Colonic mucosa (tissue), 4 donors: ENCODE measurements at regions not wholly inside any gene's neighbourhood (a gene's known extent, or its start where the extent isn't known, plus 50 kb on each side); places are given as distances from the start of the nearest gene placed in this dataset.

ENCODE experiments used
- DNase-seq: peaks from one replicate; pipeline ENCODE4 v3.0.0-alpha.2; 2020
- H3K27ac ChIP-seq: fragments of 200-600 bp; one replicate; pipeline ENCODE4 v1.8.0; 2021
- H3K27me3 ChIP-seq: fragments of 200-600 bp; one replicate; pipeline ENCODE4 v1.8.0; 2021
- H3K36me3 ChIP-seq: fragments of 200-600 bp; one replicate; pipeline ENCODE4 v1.8.0; 2021
- H3K4me1 ChIP-seq: fragments of 200-600 bp; one replicate; pipeline ENCODE4 v1.8.0; 2021; ENCODE audit warnings: mild to moderate bottlenecking
- H3K4me3 ChIP-seq: fragments of 200-600 bp; one replicate; pipeline ENCODE4 v1.8.0; 2021
- H3K9ac ChIP-seq, 2 donors: one replicate each; pipeline ENCODE4 v1.7.0; 2013; ENCODE audit warnings: control low read depth in 2 of 2, low read depth in 2 of 2, low read length in 2 of 2
- H3K9me3 ChIP-seq: fragments of 200-600 bp; one replicate; pipeline ENCODE4 v1.8.0; 2021
- CTCF ChIP-seq: fragments of 200-600 bp; IDR thresholded peaks from one replicate; pipeline ENCODE4 v1.8.0; 2022; ENCODE audit warnings: antibody characterized with exemption, mild to moderate bottlenecking
- intact Hi-C: fragments of 100-400 bp; cut with DNase I; formaldehyde crosslinking; loops from one replicate; pipeline ENCODE4 v1.14.1; 2022
- donor health status: healthy.
- donor health status: DM: no; HTN: no; CAD: no.
- donor health status: DM: no; HTN: no; CAD: no.

GRCh38 chr2:103876611-103877010, 977.3 kb upstream of the POU3F3 start:
- Histone ChIP-seq H3K4me1 (no peaks in the 10 kb centered on the region), H3K9me3 (no peaks in the 10 kb centered on the region)
- DNase-seq, result no peak

GRCh38 chr2:103879101-103879500, 974.8 kb upstream of the POU3F3 start:
- no peak overlapping the region for H3K4me3 ChIP-seq
- H3K4me1 ChIP-seq, result no peaks in the 10 kb centered on the region
- H3K9me3 ChIP-seq, result no peaks in the 10 kb centered on the region
- no peaks in the 10 kb centered on the region for H3K36me3 ChIP-seq
- H3K9ac ChIP-seq, result no peak overlapping the region
- H3K27me3 ChIP-seq, result no peaks in the 10 kb centered on the region
- TF ChIP-seq CTCF, result no peak
- H3K27ac ChIP-seq, result no peak overlapping the region
- no peak for DNase-seq
- intact Hi-C loops, result no loop called here

More at GRCh38 chr2:103876611-103877010, 977.3 kb upstream of the POU3F3 start:
- Histone ChIP-seq H3K4me3 (no peak overlapping the region), H3K36me3 (no peaks in the 10 kb centered on the region), H3K27me3 (no peaks in the 10 kb centered on the region), H3K27ac (no peak overlapping the region), H3K9ac (no peak overlapping the region)
- TF ChIP-seq CTCF, result no peak
- intact Hi-C loops, result no loop called here

GRCh38 chr2:103880081-103880834, 973.7 kb upstream of the POU3F3 start:
- no peak for DNase-seq
- TF ChIP-seq CTCF, result no peak
- Histone ChIP-seq H3K4me3 (no peak overlapping the region), H3K27me3 (no peaks in the 10 kb centered on the region), H3K27ac (no peak overlapping the region), H3K36me3 (no peaks in the 10 kb centered on the region), H3K9me3 (no peaks in the 10 kb centered on the region), H3K9ac (no peak overlapping the region), H3K4me1 (no peaks in the 10 kb centered on the region)
- intact Hi-C loops, result no loop called here

- H3K9ac ChIP-seq, result no peak overlapping the region
- intact Hi-C loops, result no loop called here
- DNase-seq, result no peak
These were observed 966.3 kb upstream of the POU3F3 start for GRCh38 chr2:103887625-103888024.

GRCh38 chr2:103896182-103896581, 957.7 kb upstream of the POU3F3 start:
- Histone ChIP-seq H3K4me1 (no peaks in the 10 kb centered on the region), H3K9ac (no peak overlapping the region), H3K4me3 (no peak overlapping the region), H3K27ac (no peak overlapping the region), H3K27me3 (no peaks in the 10 kb centered on the region), H3K9me3 (no peaks in the 10 kb centered on the region), H3K36me3 (no peaks in the 10 kb centered on the region)
- intact Hi-C loops, result no loop called here
- no peak for TF ChIP-seq CTCF
- no peak for DNase-seq

More at GRCh38 chr2:103887625-103888024, 966.3 kb upstream of the POU3F3 start:
- Histone ChIP-seq H3K4me1 (no peaks in the 10 kb centered on the region), H3K9me3 (no peaks in the 10 kb centered on the region), H3K27me3 (no peaks in the 10 kb centered on the region), H3K36me3 (no peaks in the 10 kb centered on the region), H3K27ac (no peak overlapping the region), H3K4me3 (no peak overlapping the region)
- no peak for TF ChIP-seq CTCF
